BE2C (cell line): ENCODE measurements at regions not wholly inside any gene's neighbourhood (a gene's known extent, or its start where the extent isn't known, plus 50 kb on each side); places are given as distances from the start of the nearest gene placed in this dataset.

Experiments
- DNase-seq: peaks from one replicate; pipeline ENCODE4 v3.0.0-alpha.2; 2020
- H3K27me3 ChIP-seq: fragments of 250-450 bp; sonication (Bioruptor Pico); 2 replicates; pipeline ENCODE4 v1.5.1; 2020; ENCODE audit warnings: mild to moderate bottlenecking
- H3K36me3 ChIP-seq: fragments of 250-450 bp; sonication (Bioruptor Pico); 2 replicates; pipeline ENCODE4 v1.5.1; 2020; ENCODE audit warnings: mild to moderate bottlenecking
- H3K4me1 ChIP-seq: fragments of 250-450 bp; sonication (Bioruptor Pico); 2 replicates; pipeline ENCODE4 v1.5.1; 2020
- H3K4me3 ChIP-seq: 2 replicates; pipeline ENCODE4 v1.5.1; 2011; ENCODE audit warnings: low read depth, low read length
- H3K9me3 ChIP-seq: fragments of 250-450 bp; sonication (Bioruptor Pico); 2 replicates; pipeline ENCODE4 v1.5.1; 2020
- CTCF ChIP-seq: IDR thresholded peaks from 2 replicates; pipeline ENCODE4 v1.5.1; 2012; ENCODE audit warnings: mild to moderate bottlenecking, low read depth, low read length

- no peak overlapping the region for H3K4me3 ChIP-seq
- H3K9me3 ChIP-seq, result no peaks in the 10 kb centered on the region; the same call in 1 of the 2 replicates
- H3K4me1 ChIP-seq, result no peaks in the 10 kb centered on the region
- no peak for DNase-seq
- H3K27me3 ChIP-seq, result no peaks in the 10 kb centered on the region
- TF ChIP-seq CTCF, result no peak
- no peaks in the 10 kb centered on the region for H3K36me3 ChIP-seq
Observed at GRCh38 chr2:8039732-8040131, 642.1 kb upstream of the ID2 start.

GRCh38 chr2:8043295-8043694 lies 638.6 kb upstream of the ID2 start:
- no peak for TF ChIP-seq CTCF
- no peaks in the 10 kb centered on the region for H3K36me3 ChIP-seq
- H3K4me3 ChIP-seq, result no peak overlapping the region
- DNase-seq, result no peak
- H3K4me1 ChIP-seq, result no peaks in the 10 kb centered on the region
- H3K27me3 ChIP-seq, result no peaks in the 10 kb centered on the region
- no peaks in the 10 kb centered on the region; the same call in 1 of the 2 replicates for H3K9me3 ChIP-seq

- no peak for TF ChIP-seq CTCF
- H3K27me3 ChIP-seq, result no peaks in the 10 kb centered on the region
- DNase-seq, result no peak
- no peaks in the 10 kb centered on the region for H3K36me3 ChIP-seq
- no peaks in the 10 kb centered on the region for H3K4me1 ChIP-seq
- no peak overlapping the region for H3K4me3 ChIP-seq
- H3K9me3 ChIP-seq, result no peaks in the 10 kb centered on the region; the same call in 1 of the 2 replicates
Observed at GRCh38 chr2:8044046-8044594, 637.7 kb upstream of the ID2 start.

GRCh38 chr2:8045081-8045614 lies 636.7 kb upstream of the ID2 start:
- no peak for DNase-seq
- H3K9me3 ChIP-seq, result no peaks in the 10 kb centered on the region; the same call in 1 of the 2 replicates
- H3K4me3 ChIP-seq, result no peak overlapping the region
- no peaks in the 10 kb centered on the region for H3K4me1 ChIP-seq
- H3K27me3 ChIP-seq, result no peaks in the 10 kb centered on the region
- no peaks in the 10 kb centered on the region for H3K36me3 ChIP-seq
- TF ChIP-seq CTCF, result no peak

GRCh38 chr2:8046849-8047248 lies 635.0 kb upstream of the ID2 start:
- no peak for DNase-seq

More at GRCh38 chr2:8046849-8047248, 635.0 kb upstream of the ID2 start:
- H3K9me3 ChIP-seq, result no peaks in the 10 kb centered on the region
- no peak overlapping the region for H3K4me3 ChIP-seq
- no peak for TF ChIP-seq CTCF
- no peaks in the 10 kb centered on the region for H3K4me1 ChIP-seq
- no peaks in the 10 kb centered on the region for H3K27me3 ChIP-seq
- H3K36me3 ChIP-seq, result no peaks in the 10 kb centered on the region
